ENCODE measurements at regions not wholly inside any gene's neighbourhood (a gene's known extent, or its start where the extent isn't known, plus 50 kb on each side); places are given as distances from the start of the nearest gene placed in this dataset.

DNA sequence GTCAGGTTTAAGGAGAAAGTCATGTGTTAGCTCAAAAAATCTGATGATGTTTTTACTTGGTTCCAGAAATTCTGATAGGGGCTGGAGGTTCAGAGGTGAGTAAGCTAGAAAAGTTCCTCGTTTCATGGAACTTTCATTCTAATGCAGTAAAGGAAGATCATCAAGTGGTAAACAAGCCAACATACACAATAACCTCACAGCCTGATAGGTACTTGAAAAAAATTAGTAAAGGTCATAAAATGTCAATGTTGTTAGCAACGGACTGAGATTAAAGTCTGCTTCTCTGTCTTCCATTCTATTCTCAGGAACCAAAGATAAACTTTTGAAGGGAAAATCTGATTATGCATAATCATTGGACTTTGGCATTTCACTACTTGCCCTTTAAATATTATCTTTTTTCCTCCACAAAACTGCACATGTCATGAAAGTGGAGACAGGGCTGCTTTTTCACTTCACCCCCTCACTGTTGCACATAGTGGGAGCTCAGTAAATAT is 165.4 kb upstream of the MAF start:
- DNase-seq, result no peak

GRCh38 chr16:79765431-79765830 is 164.9 kb upstream of the MAF start:
- no peak for DNase-seq

GRCh38 chr16:79764415-79765110 is 164.0 kb upstream of the MAF start:
- DNase-seq, result no peak

GRCh38 chr16:79762217-79762616 is 161.7 kb upstream of the MAF start:
- DNase-seq, result no peak

- DNase-seq, result no peak
Observed at GRCh38 chr16:79758615-79759346, 158.2 kb upstream of the MAF start.

GRCh38 chr16:79757968-79758367 is 157.4 kb upstream of the MAF start:
- DNase-seq, result no peak

- no peak for DNase-seq
Observed at GRCh38 chr16:79757163-79757562, 156.6 kb upstream of the MAF start.

- DNase-seq, result no peak
Observed at GRCh38 chr16:79756571-79756970, 156.0 kb upstream of the MAF start.

DNA sequence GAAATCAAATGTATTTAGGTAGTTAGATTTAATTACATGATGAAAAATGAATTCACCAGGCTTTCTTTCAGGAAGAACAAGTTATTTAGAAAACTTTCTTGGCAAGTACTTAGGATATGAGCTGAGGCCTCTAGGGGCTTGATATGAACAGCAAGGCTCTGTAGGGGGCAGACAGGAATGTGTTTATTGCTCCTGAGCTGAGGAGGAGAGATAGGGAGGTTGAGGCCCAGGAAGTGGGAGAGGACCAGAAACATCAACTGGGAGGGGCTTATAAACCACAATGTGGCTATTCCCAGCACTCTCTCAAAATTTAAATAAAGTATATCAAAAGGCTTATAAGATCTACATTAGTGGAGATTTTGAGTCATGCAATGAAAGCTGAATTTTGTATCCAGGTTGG is 154.0 kb upstream of the MAF start:
- no peak for DNase-seq

DNA sequence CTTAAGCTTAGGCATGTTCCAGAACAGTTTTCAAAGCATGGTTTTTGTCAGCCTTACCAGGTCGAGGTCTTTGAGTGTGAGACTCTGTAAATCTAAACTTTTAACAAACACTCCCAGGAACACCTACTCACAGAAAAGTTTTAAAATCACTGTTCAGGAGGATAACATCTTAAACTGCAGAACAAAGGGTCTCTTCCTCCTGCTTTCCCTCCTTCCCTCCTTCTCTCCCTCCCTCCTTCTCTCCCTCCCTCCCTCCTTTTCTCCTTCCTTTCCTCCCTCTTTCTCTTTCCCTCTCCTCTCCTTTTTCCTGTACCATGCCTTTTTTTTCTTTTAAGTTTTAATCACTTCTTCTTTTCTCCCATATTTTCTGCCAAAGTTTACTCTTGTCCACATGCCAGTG is 153.5 kb upstream of the MAF start:
- no peak for DNase-seq

DNA sequence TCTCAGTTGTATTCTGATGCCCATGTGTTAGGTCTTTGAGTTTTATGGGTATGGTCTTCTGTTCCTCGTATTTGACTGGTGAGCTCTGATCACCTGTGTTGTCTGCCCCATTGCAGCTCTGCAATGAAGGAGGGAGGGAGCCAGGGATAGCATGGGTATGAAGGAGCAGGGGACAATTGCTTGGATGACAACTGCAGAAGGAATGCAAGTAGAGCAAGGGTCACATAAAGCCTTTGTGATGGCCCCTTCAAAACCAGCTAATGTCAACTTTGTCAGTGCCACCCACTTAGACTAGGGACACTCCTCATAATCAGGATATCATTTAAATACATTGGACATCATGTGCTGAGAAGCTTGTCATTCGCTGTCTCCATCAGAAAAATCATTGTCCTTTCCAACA is 152.7 kb upstream of the MAF start:
- no peak for DNase-seq

DNA sequence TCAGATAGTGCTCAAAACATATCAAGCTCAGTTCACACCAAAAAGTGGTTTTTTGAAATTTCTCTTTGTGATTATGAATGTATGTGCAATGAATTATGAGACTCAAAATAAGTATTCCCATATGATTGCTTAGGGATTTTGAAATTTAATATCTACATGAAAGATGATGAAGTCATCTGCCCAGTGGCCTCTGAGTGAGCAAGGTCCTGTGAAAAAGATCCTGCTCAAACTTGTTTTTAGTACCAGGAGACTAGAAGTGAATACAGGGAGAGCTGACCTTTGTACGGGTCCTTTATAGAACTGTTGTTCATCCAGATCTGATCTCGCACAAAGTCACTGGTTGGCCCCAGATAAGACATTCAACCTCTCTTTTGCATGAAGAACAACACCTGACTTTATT is 151.9 kb upstream of the MAF start:
- no peak for DNase-seq

- DNase-seq, result no peak
Observed at GRCh38 chr16:79751471-79752184, 151.1 kb upstream of the MAF start.

DNA sequence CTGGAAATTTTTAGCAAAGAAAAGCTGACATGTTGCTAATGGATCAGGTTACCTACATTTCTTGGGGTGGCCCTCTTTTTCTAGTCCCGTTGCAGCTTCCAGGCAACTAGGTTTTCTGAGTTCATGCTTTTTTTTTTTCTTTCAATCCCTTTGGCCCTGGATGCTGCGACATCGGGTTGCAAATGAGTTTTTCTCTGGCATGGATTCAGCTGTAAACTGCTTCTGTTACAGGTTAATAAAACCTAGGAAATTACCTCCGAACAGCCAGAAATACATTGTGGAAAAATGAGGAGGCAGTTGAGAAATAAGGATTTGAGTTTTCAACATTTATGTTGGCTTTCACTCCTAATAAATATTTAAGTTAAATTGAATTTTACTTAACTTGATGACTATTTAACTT is 149.8 kb upstream of the MAF start:
- no peak for DNase-seq

DNA sequence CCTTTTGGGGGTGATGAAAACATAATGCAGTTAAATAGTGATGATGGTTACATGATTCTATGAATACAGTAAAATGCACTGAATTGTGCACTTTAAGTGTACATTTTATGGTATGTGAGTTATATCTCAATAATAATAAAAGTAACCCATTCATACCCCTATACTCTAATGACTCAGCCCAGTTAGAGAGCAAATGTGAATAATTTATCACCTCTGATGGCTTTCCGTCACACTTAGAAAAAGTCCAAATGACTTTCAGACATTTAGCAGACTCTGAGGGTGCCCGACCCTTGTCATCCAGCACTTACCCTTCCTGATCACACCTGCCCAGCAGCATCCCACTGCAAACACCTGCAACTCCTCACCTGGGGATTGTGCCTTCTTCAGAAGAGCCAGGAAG is 148.1 kb upstream of the MAF start:
- DNase-seq, result no peak

GRCh38 chr16:79747688-79748087 is 147.2 kb upstream of the MAF start:
- no peak for DNase-seq

DNA sequence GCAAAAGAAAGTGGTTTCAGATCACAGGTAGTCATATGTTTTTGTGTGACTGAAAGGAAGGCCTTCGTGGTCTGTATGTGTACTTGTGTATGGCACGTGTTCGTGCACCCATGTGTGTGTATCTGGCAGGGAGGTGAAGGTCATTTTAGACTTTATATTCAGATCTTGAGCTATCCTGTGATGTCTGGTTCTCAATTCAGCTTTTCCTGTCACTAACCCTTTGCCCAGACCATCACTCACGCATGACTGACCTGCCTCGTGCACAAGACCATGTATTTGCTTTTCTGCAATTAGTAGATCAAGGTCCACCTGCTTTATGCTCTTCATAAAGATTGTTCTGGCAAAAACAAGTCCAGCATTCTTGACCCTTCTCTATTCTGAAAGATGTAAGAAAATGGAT is 139.7 kb upstream of the MAF start:
- DNase-seq, result no peak

DNA sequence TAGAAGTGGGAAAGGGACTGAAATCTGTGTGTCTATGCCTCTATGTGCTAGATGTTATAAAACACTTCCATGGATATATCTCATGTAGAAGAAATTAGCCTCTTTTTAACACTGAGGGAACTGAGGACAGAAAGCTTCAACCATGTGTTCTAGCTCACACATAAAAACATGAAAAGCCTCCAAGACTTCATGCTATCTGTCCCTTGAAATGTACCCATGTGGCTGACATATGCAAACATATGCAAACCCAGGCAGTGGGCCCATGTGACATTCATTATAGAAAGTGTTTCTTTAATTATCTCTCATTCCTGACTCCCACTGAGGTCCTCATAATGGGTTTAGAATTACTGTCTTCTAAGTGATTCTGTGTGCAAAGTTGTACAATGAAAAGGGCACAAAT is 134.7 kb upstream of the MAF start:
- no peak for DNase-seq

DNA sequence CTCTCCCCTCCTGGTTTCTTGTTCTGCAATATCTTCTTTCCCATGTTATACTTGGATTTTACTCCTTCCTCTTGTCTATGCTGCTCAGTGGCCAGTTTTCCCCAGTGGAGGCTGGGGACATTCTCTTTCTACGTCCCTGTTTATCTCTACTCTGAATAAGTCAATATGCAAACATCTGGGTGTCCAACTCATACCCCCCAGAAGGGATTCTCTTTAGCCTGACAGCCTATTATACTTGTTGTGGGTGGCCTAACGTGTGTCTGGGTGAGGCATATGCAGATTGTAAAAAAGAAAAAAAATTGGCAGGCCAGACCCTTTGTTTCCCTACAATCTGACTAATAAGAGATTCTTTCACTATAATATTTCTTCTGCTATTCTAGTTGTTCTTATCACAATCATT is 134.2 kb upstream of the MAF start:
- DNase-seq, result no peak

GRCh38 chr16:79728923-79729240 is 128.3 kb upstream of the MAF start:
- no peak for DNase-seq

DNA sequence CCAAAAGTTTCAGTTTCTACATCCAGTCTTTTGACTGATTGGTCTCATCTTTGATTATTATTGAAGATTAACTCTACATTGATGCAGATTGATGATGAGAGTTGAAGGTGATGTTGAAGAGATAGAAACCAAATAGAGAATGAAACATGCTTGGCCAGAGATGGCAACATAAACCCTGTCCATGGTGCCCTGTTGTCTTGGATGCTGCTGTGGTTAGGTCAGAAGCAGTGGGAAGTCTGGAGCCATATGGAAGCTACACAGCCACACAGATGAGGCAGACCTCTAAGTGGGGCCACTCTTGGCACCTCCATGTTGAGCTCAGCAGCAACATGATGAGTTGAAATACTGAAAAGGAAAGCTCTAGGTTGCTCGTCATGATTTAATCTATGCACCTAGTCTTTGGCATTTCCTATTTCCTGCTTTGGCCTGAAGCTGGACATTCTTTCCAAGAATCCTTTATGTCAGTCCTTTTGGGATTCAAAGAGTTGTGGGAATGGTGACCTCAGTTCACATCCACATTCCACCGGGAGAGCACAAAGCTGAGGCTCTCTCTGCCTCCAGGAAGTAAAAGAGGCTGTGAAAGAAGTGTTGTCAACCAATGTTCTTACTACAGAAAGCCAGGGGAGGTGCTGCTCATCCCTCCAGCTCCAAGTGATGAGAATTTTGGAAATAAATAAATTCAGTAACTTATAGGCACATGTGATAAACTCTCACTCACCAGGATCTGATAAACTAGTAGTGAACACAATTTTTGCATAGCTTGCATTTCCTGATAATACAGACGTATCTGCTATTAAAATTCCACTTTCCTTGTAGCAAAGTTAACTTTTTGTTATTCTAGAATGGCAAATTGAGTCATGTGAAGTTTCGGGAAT is 127.7 kb upstream of the MAF start:
- no peak for DNase-seq

DNA sequence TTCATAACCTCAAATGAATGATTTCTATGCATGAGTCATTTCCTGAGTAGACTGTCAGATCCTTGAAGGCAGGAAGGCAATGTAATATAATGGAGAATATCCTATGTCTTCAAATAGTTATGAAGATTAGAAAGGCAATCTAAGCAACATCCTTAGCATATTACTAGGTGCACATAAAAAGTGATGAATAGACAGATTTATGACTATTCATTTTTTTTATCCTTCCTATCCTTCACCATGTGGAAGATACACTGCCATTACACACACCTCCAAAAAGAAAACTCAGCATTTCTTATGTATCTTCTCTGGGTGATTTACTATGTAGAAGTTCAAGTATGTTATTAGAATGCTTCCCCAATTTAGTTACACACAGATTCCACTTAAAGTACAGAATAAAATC is 126.4 kb upstream of the MAF start:
- no peak for DNase-seq

GRCh38 chr16:79725051-79725450 is 124.5 kb upstream of the MAF start:
- DNase-seq, result no peak

Data from activated CD4-positive, alpha-beta T cell treated with anti-CD3 and anti-CD28 coated beads for 1 hour (primary cell).